Panc1 (cell line): ENCODE measurements at regions not wholly inside any gene's neighbourhood (a gene's known extent, or its start where the extent isn't known, plus 50 kb on each side); places are given as distances from the start of the nearest gene placed in this dataset.

Experiments used
- ATAC-seq: fragments of 200-7000 bp; cut with Tn5 transposase; 2 replicates; pipeline ENCODE4 v1.9.1; 2020; ENCODE audit warnings: mild to moderate bottlenecking, moderate library complexity
- BruUV-seq: library from RNA; stranded (reverse); fragments of 400-500 nt; replicated peaks from 2 replicates; lab custom pipeline; 2021; lab: Mats Ljungman, UMichigan
- CTCF ChIA-PET: fragments of 300-600 bp; sonication (Branson Sonifier 250); formaldehyde crosslinking; loops from one replicate; lab custom pipeline; 2022; ENCODE audit warnings: antibody characterized with exemption; lab: Charles Lee
- POLR2A ChIA-PET: fragments of 300-600 bp; sonication (Branson Sonifier 250); formaldehyde crosslinking; loops from one replicate; lab custom pipeline; 2022; ENCODE audit warnings: antibody characterized with exemption; lab: Charles Lee
- DNase-seq: peaks from one replicate; pipeline ENCODE4 v3.0.0-alpha.2; 2010; ENCODE audit warnings: low read depth, low spot score
- H3K27ac ChIP-seq: 2 replicates; pipeline ENCODE4 v1.5.1; 2011; ENCODE audit warnings: mild to moderate bottlenecking, low read length, inconsistent platforms
- H3K27me3 ChIP-seq: fragments of 200-500 bp; sonication (Bioruptor generic); 2 replicates; pipeline ENCODE4 v1.6.0; 2014; ENCODE audit warnings: low read length, inconsistent platforms; ENCODE audit not compliant: control insufficient read depth, insufficient read depth
- H3K36me3 ChIP-seq: fragments of 200-500 bp; sonication (Bioruptor generic); 2 replicates; pipeline ENCODE4 v1.5.1; 2014; ENCODE audit warnings: inconsistent platforms, mild to moderate bottlenecking, low read length, moderate library complexity; ENCODE audit not compliant: control insufficient read depth, insufficient read depth
- H3K4me1 ChIP-seq: 2 replicates; pipeline ENCODE4 v1.5.1; 2011; ENCODE audit warnings: inconsistent platforms, mild to moderate bottlenecking, low read length, moderate library complexity; ENCODE audit not compliant: control insufficient read depth, insufficient read depth
- H3K4me3 ChIP-seq, 2 experiments: 2 replicates each; pipeline ENCODE4 v1.5.1; 2011 to 2012; ENCODE audit warnings: low read depth in 2 of 2, low read length in 2 of 2, mild to moderate bottlenecking in 2 of 2, inconsistent platforms in 1 of 2, moderate library complexity in 1 of 2
- H3K9me3 ChIP-seq: fragments of 200-500 bp; sonication (Bioruptor generic); 2 replicates; pipeline ENCODE4 v1.5.1; 2014; ENCODE audit warnings: low read depth, mild to moderate bottlenecking, inconsistent platforms, low read length, moderate library complexity; ENCODE audit not compliant: control insufficient read depth, insufficient read depth
- POLR2AphosphoS5 ChIP-seq: IDR thresholded peaks from 2 replicates; pipeline ENCODE4 v1.6.1; 2012; ENCODE audit warnings: mild to moderate bottlenecking, low read depth, low read length, moderate library complexity
- SIN3A ChIP-seq: IDR thresholded peaks from 2 replicates; pipeline ENCODE4 v1.6.1; 2012; ENCODE audit warnings: low read depth, mild to moderate bottlenecking, low read length, moderate library complexity, borderline replicate concordance; ENCODE audit not compliant: insufficient read depth
- TCF7L2 ChIP-seq: IDR thresholded peaks from 2 replicates; pipeline ENCODE4 v1.6.1; 2011; ENCODE audit warnings: mild to moderate bottlenecking, low read depth, low read length, inconsistent platforms
- in situ Hi-C: cut with HindIII; loops from 2 replicates; pipeline ENCODE4 v1.10.0; 2016; ENCODE audit warnings: low sequenced_read_pairs, low pct_unique_long_range_greater_than_20kb
- intact Hi-C: fragments of 100-400 bp; cut with micrococcal nuclease; formaldehyde crosslinking; loops from one replicate; pipeline ENCODE4 v1.10.0; 2022; ENCODE audit not compliant: unreplicated experiment
- TF ChIP-seq, protein P1 (sequence below), 2 experiments: IDR thresholded peaks; 2 replicates each; pipeline ENCODE4 v1.6.1; 2011 to 2012; ENCODE audit warnings: low read depth in 2 of 2, control low read depth in 1 of 2, low read length in 1 of 2, mild to moderate bottlenecking in 1 of 2, moderate library complexity in 1 of 2; ENCODE audit not compliant: insufficient read depth in 1 of 2
- TF ChIP-seq, protein P2 (sequence below): fragments of 450-650 bp; IDR thresholded peaks from 2 replicates; pipeline ENCODE4 v1.5.1; 2017; ENCODE audit warnings: mild to moderate bottlenecking

DNA sequence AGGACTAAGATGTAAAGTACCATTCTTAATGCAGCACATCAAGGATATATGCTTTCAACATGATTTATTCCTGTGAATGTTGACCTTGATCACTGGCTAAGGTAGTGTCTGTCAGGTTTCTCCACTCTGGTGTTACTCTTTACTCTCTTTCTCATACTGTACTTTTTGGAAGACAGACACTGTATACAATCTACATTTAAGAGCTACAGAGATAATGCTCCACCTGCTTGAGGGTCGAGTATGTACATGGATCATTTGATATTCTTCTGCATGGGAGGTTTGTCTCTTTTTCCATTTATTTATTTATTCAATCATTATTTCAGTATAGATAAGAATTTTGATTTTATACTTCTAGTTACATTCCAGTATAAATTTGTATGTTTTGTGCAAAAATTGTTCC is 199.5 kb upstream of the RGPD4 start:
- POLR2A ChIA-PET = no interaction called here
- H3K4me3 ChIP-seq = no peak overlapping the region
- in situ Hi-C loops (no loop called here), intact Hi-C loops (no loop called here)
- ATAC-seq (no peak), DNase-seq (no peak)
- no peaks in the 10 kb centered on the region for H3K9me3 ChIP-seq
- H3K27ac ChIP-seq = no peak overlapping the region
- H3K36me3 ChIP-seq = no peaks in the 10 kb centered on the region
- CTCF ChIA-PET = no interaction called here
- no peaks in the 10 kb centered on the region for H3K4me1 ChIP-seq
- no peaks in the 10 kb centered on the region for H3K27me3 ChIP-seq
- TF ChIP-seq TCF7L2 (no peak), SIN3A (no peak), POLR2AphosphoS5 (no peak)
- TF ChIP-seq, protein P1, sequence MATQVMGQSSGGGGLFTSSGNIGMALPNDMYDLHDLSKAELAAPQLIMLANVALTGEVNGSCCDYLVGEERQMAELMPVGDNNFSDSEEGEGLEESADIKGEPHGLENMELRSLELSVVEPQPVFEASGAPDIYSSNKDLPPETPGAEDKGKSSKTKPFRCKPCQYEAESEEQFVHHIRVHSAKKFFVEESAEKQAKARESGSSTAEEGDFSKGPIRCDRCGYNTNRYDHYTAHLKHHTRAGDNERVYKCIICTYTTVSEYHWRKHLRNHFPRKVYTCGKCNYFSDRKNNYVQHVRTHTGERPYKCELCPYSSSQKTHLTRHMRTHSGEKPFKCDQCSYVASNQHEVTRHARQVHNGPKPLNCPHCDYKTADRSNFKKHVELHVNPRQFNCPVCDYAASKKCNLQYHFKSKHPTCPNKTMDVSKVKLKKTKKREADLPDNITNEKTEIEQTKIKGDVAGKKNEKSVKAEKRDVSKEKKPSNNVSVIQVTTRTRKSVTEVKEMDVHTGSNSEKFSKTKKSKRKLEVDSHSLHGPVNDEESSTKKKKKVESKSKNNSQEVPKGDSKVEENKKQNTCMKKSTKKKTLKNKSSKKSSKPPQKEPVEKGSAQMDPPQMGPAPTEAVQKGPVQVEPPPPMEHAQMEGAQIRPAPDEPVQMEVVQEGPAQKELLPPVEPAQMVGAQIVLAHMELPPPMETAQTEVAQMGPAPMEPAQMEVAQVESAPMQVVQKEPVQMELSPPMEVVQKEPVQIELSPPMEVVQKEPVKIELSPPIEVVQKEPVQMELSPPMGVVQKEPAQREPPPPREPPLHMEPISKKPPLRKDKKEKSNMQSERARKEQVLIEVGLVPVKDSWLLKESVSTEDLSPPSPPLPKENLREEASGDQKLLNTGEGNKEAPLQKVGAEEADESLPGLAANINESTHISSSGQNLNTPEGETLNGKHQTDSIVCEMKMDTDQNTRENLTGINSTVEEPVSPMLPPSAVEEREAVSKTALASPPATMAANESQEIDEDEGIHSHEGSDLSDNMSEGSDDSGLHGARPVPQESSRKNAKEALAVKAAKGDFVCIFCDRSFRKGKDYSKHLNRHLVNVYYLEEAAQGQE (IDR thresholded peaks at IDR 0.05; ENCODE audit: insufficient read depth in 1 of 2, low read depth in 2 of 2, low read length in 1 of 2) = no peak
- TF ChIP-seq, protein P2, sequence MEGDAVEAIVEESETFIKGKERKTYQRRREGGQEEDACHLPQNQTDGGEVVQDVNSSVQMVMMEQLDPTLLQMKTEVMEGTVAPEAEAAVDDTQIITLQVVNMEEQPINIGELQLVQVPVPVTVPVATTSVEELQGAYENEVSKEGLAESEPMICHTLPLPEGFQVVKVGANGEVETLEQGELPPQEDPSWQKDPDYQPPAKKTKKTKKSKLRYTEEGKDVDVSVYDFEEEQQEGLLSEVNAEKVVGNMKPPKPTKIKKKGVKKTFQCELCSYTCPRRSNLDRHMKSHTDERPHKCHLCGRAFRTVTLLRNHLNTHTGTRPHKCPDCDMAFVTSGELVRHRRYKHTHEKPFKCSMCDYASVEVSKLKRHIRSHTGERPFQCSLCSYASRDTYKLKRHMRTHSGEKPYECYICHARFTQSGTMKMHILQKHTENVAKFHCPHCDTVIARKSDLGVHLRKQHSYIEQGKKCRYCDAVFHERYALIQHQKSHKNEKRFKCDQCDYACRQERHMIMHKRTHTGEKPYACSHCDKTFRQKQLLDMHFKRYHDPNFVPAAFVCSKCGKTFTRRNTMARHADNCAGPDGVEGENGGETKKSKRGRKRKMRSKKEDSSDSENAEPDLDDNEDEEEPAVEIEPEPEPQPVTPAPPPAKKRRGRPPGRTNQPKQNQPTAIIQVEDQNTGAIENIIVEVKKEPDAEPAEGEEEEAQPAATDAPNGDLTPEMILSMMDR = no peak
- no TSS peak for BruUV-seq

DNA sequence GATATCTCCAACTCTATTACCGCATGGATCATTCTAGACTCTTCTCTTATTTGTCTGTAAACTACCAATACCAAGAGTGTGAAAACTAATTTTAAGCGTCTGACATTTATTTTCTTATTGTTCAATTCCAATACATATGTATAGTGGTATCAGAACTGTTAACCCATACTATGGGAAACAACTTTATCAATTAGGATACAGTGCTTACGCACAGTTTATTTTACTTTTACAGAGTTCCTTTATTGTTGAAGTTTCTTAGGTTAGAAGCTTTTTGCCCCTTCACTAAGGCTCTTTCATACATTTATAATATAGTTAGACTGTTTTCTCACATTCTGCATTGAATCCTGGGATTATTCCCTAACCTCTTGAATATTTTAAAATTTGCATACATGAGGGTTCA is 198.8 kb upstream of the RGPD4 start:
- no peak for ATAC-seq

More for the DNA sequence above, 198.8 kb upstream of the RGPD4 start:
- no peak overlapping the region for H3K27ac ChIP-seq
- intact Hi-C loops (no loop called here), in situ Hi-C loops (no loop called here)
- TF ChIP-seq TCF7L2 (no peak), POLR2AphosphoS5 (no peak), SIN3A (no peak)
- TF ChIP-seq, protein P2 = no peak
- TF ChIP-seq, protein P1 (IDR thresholded peaks at IDR 0.05; ENCODE audit: insufficient read depth in 1 of 2, low read depth in 2 of 2, low read length in 1 of 2) = no peak
- no TSS peak for BruUV-seq
- ChIA-PET CTCF (no interaction called here), POLR2A (no interaction called here)
- H3K27me3 ChIP-seq = no peaks in the 10 kb centered on the region
- H3K36me3 ChIP-seq = no peaks in the 10 kb centered on the region
- DNase-seq = no peak
- no peaks in the 10 kb centered on the region for H3K9me3 ChIP-seq
- no peak overlapping the region for H3K4me3 ChIP-seq
- H3K4me1 ChIP-seq = no peaks in the 10 kb centered on the region
